Kidney (tissue), 13 donors: ENCODE measurements at regions not wholly inside any gene's neighbourhood (a gene's known extent, or its start where the extent isn't known, plus 50 kb on each side); places are given as distances from the start of the nearest gene placed in this dataset.

Experiments used
- DNase-seq, 5 donors: peaks; one replicate each; pipeline ENCODE4 v3.0.0-alpha.2; 2013 to 2020
- FAIRE-seq: peaks from 2 replicates; lab custom pipeline; 2012; peaks lifted over from hg19 to GRCh38; lab: Jason Lieb, UNC
- H3K27ac ChIP-seq, 2 donors: one replicate each; pipeline ENCODE4 v1.7.0; 2013; ENCODE audit warnings: low read depth in 2 of 2, low read length in 2 of 2, inconsistent platforms in 1 of 2
- H3K27me3 ChIP-seq: one replicate; pipeline ENCODE4 v1.7.1; 2013; ENCODE audit warnings: low read length, inconsistent platforms; ENCODE audit not compliant: control insufficient read depth, insufficient read depth
- H3K36me3 ChIP-seq, 3 donors: one replicate each; pipeline versions ENCODE4 v1.7.0 to v1.7.1; 2013; ENCODE audit warnings: low read length in 3 of 3, control low read depth in 1 of 3, inconsistent platforms in 1 of 3; ENCODE audit not compliant: insufficient read depth in 3 of 3, control insufficient read depth in 2 of 3
- H3K4me1 ChIP-seq, 3 donors: one replicate each; pipeline versions ENCODE4 v1.7.0 to v1.7.1; 2013; ENCODE audit warnings: low read length in 3 of 3, inconsistent platforms in 1 of 3, low read depth in 1 of 3; ENCODE audit not compliant: control insufficient read depth in 2 of 3, insufficient read depth in 2 of 3
- H3K4me3 ChIP-seq, 3 donors: one replicate each; pipeline versions ENCODE4 v1.7.0 to v1.8.1; 2013; ENCODE audit warnings: low read length in 3 of 3, control low read depth in 1 of 3, inconsistent platforms in 1 of 3
- H3K9ac ChIP-seq, 3 donors: one replicate each; pipeline versions ENCODE4 v1.7.0 to v1.7.1; 2013; ENCODE audit warnings: low read length in 3 of 3, control low read depth in 1 of 3, inconsistent platforms in 1 of 3
- H3K9me3 ChIP-seq, 3 donors: one replicate each; pipeline versions ENCODE4 v1.7.0 to v1.7.1; 2013; ENCODE audit warnings: low read length in 3 of 3, control low read depth in 1 of 3, inconsistent platforms in 1 of 3; ENCODE audit not compliant: control insufficient read depth in 2 of 3, insufficient read depth in 1 of 3
- CTCF ChIP-seq: IDR thresholded peaks from 3 replicates; pipeline ENCODE4 v1.5.1; 2012; ENCODE audit warnings: mild to moderate bottlenecking, moderate library complexity, borderline replicate concordance; ENCODE audit not compliant: insufficient read depth; ENCODE audit errors: extremely low read depth
- intact Hi-C: fragments of 100-400 bp; cut with DNase I; formaldehyde crosslinking; loops from one replicate; pipeline ENCODE4 v1.11.1; 2022
- donor health status: control.
- donor health status: control.
- donor health status: control.
- donor health status: control.
- donor health status: control.
- donor health status: DM: yes; HTN: yes; CAD: no.
- donor health status: Normal renal cell carcinoma (clear cell type).

GRCh38 chr21:35645991-35646390, 414.3 kb downstream of the SETD4 start:
- Histone ChIP-seq H3K4me3 (no peak overlapping the region), H3K36me3 (no peaks in the 10 kb centered on the region), H3K9me3 (no peaks in the 10 kb centered on the region), H3K4me1 (no peaks in the 10 kb centered on the region), H3K27ac (no peak overlapping the region), H3K27me3 (no peaks in the 10 kb centered on the region), H3K9ac (no peak overlapping the region)
- intact Hi-C loops, result no loop called here
- DNase-seq (no peak), FAIRE-seq (no peak)
- no peak for TF ChIP-seq CTCF

GRCh38 chr21:35644523-35644922, 415.8 kb downstream of the SETD4 start:
- Histone ChIP-seq H3K9me3 (no peaks in the 10 kb centered on the region), H3K9ac (no peak overlapping the region), H3K27ac (no peak overlapping the region), H3K27me3 (no peaks in the 10 kb centered on the region), H3K36me3 (no peaks in the 10 kb centered on the region), H3K4me3 (no peak overlapping the region), H3K4me1 (no peaks in the 10 kb centered on the region)
- FAIRE-seq (no peak), DNase-seq (no peak)
- no peak for TF ChIP-seq CTCF
- intact Hi-C loops, result no loop called here

DNA sequence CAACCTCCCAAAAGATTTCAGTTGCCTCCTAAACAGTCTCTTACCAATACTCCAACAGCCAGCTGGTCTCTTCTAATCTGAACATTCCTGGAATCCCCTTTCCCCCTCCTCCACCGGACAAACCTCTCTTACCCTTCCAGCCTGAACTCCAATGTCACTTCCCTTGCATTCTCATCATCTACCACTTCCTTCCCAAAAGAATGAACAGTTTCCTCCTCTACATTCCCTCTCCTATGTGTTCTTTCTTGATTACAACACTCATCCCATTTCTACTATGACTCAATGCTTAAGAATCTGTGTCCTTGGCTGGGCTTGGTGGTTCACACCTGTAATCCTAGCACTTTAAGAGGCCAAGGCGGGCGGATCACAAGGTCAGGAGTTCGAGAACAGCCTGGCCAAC, 417.1 kb downstream of the SETD4 start:
- TF ChIP-seq CTCF, result no peak
- FAIRE-seq (no peak), DNase-seq (no peak)
- no peaks in the 10 kb centered on the region for H3K9me3 ChIP-seq
- H3K27me3 ChIP-seq, result no peaks in the 10 kb centered on the region
- H3K4me3 ChIP-seq, result no peak overlapping the region
- no peak overlapping the region for H3K27ac ChIP-seq
- H3K36me3 ChIP-seq, result no peaks in the 10 kb centered on the region
- H3K9ac ChIP-seq, result no peak overlapping the region
- intact Hi-C loops, result no loop called here
- H3K4me1 ChIP-seq, result no peaks in the 10 kb centered on the region
